ENCODE measurements at regions not wholly inside any gene's neighbourhood (a gene's known extent, or its start where the extent isn't known, plus 50 kb on each side); places are given as distances from the start of the nearest gene placed in this dataset.

DNA sequence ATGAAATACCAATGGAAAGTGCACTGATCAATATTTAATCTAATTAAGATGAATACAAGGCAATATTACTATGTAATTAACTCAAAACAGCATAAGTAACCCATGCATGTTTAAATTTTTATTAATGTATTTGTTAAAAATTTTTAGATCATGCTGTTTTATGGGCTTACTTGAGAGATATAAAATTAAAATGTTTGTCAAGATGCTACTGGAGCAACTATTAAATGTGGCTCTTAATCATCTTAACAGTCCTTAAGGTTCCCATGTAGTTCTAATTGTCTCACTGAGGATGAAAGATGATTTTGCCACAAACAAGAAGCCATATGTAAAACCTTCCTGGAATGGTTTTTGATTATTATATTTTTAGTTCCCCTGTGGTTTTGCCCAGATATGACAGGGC is 897.1 kb downstream of the KCNMA1 start:
- Histone ChIP-seq H3K4me3 (no peak overlapping the region), H3K9me3 (no peaks in the 10 kb centered on the region), H3K27me3 (no peaks in the 10 kb centered on the region), H3K36me3 (no peaks in the 10 kb centered on the region)
- DNase-seq: no peak

DNA sequence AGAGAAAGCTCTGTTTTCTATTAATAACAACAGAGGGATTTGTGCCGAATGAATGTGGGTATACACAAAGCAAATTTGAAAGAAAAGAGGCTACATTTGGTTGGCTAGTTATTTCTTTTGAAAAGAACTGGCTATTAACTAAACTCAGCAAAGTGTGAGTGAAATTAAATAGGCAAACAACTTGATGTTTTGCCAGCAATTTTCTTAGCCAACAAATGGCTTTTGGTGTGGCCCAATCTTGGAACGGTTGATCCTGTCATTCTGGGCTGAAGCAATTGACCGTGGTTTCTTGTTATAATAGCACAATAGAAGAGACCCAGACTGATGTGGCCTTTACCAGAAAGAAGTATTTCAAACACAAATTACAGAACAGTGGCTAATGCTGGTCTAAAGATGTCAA is 898.6 kb downstream of the KCNMA1 start:
- H3K36me3 ChIP-seq: no peaks in the 10 kb centered on the region
- H3K27me3 ChIP-seq: no peaks in the 10 kb centered on the region
- no peak for DNase-seq
- H3K4me3 ChIP-seq: no peak overlapping the region
- H3K9me3 ChIP-seq: no peaks in the 10 kb centered on the region

DNA sequence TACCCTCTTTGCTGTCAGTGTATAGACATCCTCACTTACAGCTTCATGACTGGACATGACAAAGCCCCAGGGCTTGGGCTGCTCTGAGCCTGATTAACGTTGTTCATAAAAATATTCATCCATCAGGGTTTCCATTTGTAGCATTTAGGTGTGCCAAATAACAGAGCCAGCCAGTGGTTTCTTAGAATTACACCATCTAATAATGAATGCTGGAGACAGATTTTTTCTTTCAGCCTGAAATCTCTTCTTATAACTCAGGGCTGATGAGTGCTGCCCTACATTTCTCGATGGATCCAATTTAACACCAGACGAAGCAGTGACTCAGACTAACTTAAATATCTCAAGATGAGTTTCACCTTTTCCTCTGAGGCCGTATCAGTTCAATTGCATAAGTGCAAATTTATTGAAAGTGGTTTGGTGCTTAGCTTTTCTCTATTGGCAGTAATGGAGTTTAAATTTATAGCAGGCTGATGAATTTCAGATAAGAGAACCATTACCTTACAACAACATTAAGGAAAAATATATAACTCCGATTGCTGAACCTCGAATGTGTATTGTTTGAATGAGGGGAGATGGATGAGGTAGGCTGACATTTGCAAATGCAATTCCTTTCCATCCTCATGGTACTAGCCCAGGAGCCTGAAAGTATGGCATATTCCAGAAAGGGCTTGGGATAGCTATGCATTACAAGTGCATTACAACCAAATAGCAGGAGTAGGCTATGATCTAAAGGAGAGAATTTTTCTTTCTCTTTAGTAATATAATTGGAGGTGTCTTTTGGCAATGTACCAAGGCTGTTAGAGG is 900.6 kb downstream of the KCNMA1 start:
- no peak for DNase-seq
- Histone ChIP-seq H3K9me3 (no peaks in the 10 kb centered on the region; the same call in 1 of the 2 replicates), H3K27me3 (no peaks in the 10 kb centered on the region), H3K4me3 (no peak overlapping the region), H3K36me3 (no peaks in the 10 kb centered on the region)

DNA sequence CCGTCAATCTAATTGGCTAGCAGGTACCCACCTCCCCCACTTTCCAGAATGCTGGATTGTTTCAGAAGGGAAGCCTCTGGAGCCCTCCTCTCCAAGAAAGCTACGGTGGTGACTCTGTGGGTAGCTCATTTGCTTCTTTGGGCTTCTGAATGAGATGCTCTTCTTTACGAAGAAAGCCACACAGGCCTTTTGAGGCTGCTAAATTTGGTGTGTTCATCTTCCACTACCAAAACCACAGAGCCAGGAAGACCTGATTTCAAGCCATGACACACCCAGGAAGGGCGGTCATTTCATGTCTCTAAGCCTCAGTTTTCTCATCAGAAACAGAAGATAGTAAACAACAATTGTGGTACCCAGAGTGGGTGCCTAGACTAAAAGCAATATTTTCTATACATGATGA is 901.2 kb downstream of the KCNMA1 start:
- H3K9me3 ChIP-seq: no peaks in the 10 kb centered on the region; the same call in 1 of the 2 replicates
- DNase-seq: no peak
- H3K27me3 ChIP-seq: no peaks in the 10 kb centered on the region
- H3K36me3 ChIP-seq: no peaks in the 10 kb centered on the region
- no peak overlapping the region for H3K4me3 ChIP-seq

DNA sequence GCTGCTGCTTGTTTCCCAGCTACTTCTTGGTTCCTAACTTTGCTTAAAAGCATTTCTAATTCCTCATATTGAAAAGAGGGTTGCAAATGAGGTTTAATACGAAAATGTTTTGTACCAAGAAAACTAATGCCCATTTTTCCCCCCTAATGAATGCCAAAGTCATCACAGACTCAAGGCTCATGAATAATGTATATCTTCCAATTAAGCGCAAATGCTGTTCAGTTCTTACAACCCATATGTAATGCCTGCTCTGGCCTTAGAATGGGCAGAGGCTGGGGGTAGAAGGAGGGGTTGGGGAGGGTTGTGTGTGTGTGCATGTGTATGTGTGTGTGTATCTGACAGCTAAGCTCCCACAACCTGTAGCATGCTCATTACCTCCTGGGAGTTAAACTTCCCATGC is 901.7 kb downstream of the KCNMA1 start:
- no peak overlapping the region for H3K4me3 ChIP-seq
- H3K9me3 ChIP-seq: no peaks in the 10 kb centered on the region; the same call in 1 of the 2 replicates
- H3K36me3 ChIP-seq: no peaks in the 10 kb centered on the region
- no peak for DNase-seq
- H3K27me3 ChIP-seq: no peaks in the 10 kb centered on the region

DNA sequence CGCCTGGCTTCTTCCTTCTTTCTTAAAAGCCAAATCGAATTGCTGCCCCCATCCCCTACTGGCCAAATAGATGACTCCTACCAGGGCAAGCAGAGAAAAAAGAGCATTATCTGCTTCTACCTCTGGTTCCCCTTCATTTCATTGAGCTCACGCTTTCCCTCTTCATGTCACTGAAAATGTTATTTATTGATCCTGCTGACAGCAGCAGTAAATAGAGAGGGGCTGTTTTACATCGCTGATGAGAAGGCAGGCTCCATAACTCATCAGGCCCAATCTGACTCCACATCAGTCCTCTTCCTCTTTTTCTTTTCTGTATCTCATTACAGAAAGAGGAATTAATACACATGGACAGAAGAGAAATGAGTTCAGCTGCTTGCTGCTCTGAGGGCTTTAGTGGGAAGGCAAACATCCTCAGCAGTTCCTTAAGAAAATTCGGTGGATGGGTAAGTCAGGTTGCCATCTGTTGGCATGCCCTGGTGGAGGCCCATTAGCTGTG is 904.1 kb downstream of the KCNMA1 start:
- no peaks in the 10 kb centered on the region for H3K27me3 ChIP-seq
- no peak for DNase-seq
- H3K4me3 ChIP-seq: no peak overlapping the region
- peaks cover 2% of the 10 kb centered on the region; the same call in 1 of the 2 replicates for H3K9me3 ChIP-seq
- H3K36me3 ChIP-seq: no peaks in the 10 kb centered on the region

DNA sequence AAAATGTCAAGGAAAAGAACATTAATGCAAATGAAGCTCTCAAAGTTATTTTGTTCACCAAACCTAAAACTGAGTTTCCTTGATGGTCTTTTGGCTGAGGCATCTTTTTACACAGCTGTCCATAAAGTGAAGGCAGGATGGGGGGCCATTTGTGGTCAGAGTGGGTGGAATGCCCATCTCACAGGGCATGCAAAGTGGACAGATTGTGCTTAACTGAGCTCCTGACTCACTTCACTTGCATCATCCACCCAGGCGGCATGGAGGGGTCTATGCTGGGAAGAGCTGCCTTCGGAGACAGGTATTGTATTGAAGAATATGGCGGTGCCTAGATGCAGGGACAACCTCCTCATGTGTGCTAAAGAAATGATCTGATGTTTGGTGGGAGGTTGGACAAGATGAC is 905.3 kb downstream of the KCNMA1 start:
- H3K9me3 ChIP-seq: peaks cover 2% of the 10 kb centered on the region; the same call in 1 of the 2 replicates
- H3K27me3 ChIP-seq: no peaks in the 10 kb centered on the region
- DNase-seq: no peak
- H3K36me3 ChIP-seq: no peaks in the 10 kb centered on the region
- H3K4me3 ChIP-seq: no peak overlapping the region

DNA sequence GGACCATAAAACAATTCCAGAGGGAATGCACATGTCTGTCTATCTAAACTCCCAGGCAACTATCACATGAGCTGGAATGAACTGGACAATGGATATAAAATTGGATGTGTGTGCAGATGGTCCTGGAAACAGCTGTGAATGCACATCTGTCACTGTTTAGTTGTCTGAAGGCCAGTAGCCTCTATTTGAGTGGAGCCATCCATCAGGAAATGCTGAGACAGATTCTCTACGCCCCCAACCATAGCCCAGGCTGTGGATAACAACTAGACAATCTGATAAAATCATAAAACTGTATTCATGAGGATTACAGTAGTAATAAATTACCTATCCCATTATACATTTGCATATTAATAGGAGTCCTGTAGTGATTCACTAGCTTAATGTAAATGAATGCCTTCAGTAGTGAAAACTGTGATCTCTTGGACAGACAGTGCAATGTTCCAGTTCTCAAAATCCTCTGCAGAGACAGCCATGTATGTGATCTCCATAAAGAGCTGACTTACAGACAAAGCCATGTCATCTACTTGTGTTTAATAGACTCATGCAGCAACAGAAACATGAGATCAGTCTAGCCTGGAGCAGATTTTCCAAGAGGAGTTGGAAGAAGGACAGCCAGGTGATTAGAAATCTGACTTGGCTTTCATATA is 907.6 kb downstream of the KCNMA1 start:
- Histone ChIP-seq H3K9me3 (peaks cover 2% of the 10 kb centered on the region; the same call in 1 of the 2 replicates), H3K4me3 (no peak overlapping the region), H3K27me3 (no peaks in the 10 kb centered on the region), H3K36me3 (no peaks in the 10 kb centered on the region)
- DNase-seq: no peak

DNA sequence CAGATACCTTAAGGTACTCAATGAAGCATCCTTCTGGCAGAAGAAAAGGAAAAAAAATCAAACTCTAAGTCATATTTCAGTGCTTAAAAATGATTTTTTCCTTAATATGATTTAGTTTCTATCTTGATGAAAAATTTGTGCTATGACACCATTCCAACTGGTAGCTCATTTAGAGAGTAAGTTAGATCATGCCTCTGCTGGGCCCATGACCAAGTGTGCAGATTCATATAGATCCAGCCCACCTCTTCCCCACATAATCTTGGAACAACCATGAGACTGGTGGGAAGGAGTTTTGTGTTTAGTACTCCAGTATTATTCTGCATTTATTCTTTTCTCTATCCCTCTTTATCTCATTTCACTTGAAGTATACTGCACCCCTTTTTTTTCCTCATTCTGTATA is 908.3 kb downstream of the KCNMA1 start:
- Histone ChIP-seq H3K27me3 (no peaks in the 10 kb centered on the region), H3K9me3 (peaks cover 2% of the 10 kb centered on the region; the same call in 1 of the 2 replicates), H3K4me3 (no peak overlapping the region), H3K36me3 (no peaks in the 10 kb centered on the region)
- no peak for DNase-seq

DNA sequence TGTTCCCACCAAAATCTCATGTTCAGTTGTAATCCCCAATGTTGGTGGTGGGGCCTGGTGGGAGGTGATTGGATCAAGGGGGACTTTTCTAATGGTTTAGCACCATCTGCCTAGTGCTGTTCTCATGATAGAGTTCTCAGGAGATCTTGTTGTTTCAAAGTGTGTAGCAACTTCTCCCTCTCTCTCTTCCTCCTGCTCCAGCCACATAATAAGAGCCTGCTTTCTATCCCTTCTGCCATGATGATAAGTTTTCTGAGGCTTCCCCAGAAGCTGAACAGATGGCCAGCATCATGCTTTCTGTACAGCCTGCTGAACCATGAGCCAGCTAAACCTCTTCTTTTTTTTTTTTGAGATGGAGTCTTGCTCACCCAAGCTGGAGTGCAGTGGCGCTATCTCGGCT is 910.6 kb downstream of the KCNMA1 start:
- DNase-seq: no peak
- Histone ChIP-seq H3K36me3 (no peaks in the 10 kb centered on the region), H3K4me3 (no peak overlapping the region), H3K27me3 (no peaks in the 10 kb centered on the region), H3K9me3 (peaks cover 2% of the 10 kb centered on the region; the same call in 1 of the 2 replicates)

DNA sequence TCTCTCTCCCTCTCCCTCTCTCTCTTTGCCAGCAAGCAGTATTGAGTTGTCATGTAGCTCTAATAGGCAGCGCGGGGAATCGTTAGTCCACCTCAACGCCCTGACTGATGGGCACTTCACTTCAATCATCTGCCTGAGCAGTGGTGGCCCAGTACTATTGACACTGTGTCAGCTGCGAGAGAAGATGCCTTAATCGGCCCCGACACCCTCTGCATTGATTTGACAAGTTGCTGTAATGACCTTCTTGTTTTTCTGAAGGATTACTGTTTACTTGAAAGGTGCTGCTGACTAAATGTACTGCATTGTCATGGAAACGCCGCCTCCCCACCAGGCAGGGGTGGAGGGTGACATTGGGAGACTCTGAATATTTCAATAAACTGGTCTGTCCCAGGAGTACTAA is 913.8 kb downstream of the KCNMA1 start:
- DNase-seq: no peak
- Histone ChIP-seq H3K36me3 (no peaks in the 10 kb centered on the region), H3K4me3 (no peak overlapping the region)

DNA sequence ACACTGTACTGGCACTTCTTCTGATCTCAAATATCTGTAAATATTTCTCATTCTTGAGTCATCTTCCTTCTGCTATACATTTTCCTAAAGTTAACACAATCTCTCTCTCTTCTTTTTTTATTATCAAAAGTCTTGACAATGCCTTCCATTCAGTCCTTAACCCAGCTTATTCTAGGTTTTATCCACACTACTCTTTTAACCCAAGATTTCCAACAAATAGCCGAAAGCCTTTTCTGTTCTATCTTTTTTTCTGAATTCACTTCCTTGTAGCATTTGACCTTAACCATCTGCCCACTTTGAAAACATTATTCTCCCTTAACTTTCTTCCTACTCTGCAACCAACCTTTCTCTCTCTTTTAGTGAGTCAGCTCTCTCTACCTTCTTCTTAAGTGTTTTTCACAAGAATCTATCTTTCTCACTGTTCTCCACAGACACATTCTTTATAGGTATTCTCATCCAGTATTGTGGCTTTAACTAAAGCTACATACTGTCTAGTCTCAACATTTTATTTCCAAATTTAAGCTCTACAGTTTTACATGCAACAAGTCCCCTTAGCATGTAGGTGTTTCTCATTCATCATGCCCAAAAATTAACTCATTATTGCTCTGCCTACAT is 915.6 kb downstream of the KCNMA1 start:
- H3K4me3 ChIP-seq: no peak overlapping the region
- no peak for DNase-seq
- H3K27me3 ChIP-seq: no peaks in the 10 kb centered on the region
- H3K36me3 ChIP-seq: no peaks in the 10 kb centered on the region
- no peaks in the 10 kb centered on the region for H3K9me3 ChIP-seq

More for the DNA sequence above, 913.8 kb downstream of the KCNMA1 start:
- H3K9me3 ChIP-seq: 0 out of 2 replicates have a peak, but pooled peaks cover under 1% of the 10 kb centered on the region
- H3K27me3 ChIP-seq: no peaks in the 10 kb centered on the region

DNA sequence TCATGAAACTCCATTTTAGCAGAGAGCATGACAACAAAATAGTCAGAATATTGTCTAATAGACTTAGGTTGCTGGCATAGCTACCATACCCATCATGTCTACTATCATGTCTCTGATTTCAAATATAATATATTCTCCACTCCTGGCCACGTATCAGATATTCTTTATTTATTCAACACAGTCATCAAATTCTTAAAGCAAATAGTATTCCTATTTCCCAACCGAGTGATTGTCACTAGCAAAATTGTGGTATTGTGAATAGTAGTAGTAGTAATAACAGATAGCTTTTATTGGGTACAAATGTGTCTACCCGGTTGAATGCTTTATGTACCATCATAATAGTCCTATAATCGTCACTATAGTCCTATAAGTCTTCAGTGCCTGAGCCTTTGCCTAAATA is 918.6 kb downstream of the KCNMA1 start:
- H3K9me3 ChIP-seq: peaks cover 6% of the 10 kb centered on the region; the same call in 1 of the 2 replicates

DNA sequence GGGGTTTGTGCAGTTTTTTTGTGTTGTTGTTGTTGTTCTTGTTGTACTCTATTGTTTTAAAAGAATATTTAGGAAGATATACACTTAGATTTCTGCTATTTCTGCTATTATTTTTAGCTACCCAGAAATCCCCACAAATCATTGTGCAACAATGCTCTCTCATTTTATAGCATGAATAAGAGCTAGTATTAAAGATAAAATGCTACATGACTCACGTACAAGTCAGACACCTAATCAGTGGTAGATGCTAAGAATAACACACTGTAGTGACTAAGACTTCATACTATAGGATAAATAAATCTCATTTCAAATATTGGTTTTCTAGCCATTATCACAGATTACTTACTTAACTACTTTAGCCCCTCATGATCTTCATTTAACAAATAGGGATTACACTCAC is 920.5 kb downstream of the KCNMA1 start:
- peaks cover 17% of the 10 kb centered on the region for H3K9me3 ChIP-seq
- DNase-seq: no peak
- no peak overlapping the region for H3K4me3 ChIP-seq
- H3K36me3 ChIP-seq: peaks cover 4% of the 10 kb centered on the region
- H3K27me3 ChIP-seq: no peaks in the 10 kb centered on the region

More for the DNA sequence above, 918.6 kb downstream of the KCNMA1 start:
- DNase-seq: no peak
- Histone ChIP-seq H3K4me3 (no peak overlapping the region), H3K36me3 (peaks cover 4% of the 10 kb centered on the region), H3K27me3 (no peaks in the 10 kb centered on the region)

DNA sequence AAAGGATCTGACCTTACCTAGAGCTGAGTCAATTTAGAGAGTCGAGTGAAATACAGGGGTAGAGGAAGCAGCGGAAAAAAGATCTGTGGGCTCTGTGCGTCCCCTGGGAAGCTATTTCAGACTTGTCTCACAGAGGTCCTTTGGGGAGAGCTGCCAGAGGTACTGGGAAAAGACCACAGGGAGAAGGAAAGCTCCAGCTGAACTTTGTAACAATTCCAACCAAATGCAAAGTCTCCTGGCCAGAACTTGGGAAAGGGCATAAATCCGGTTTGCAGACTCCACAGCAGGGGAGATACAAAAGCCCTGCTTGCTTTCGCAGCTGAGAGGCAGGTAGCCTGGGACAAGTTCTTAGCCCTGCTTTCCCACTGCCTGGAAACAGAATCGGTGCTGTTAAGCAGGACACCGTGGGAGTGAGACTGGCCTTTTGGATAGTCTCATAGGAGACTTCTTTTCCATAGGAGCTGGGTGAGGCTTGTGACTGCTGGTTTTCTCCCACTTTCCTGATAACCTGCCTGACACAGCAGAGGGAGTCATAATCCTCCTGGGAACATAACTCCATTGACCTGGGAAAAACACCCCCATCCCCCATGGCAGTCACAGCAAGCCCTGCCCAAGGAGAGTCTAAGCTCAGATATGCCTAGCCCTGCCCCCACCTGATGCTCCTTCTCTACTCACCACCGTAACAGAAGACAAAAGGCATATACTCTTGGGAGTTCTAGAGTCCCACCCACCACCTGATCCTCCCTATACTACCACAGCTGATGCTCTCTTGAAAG is 926.2 kb downstream of the KCNMA1 start:
- no peak for DNase-seq
- peaks cover 21% of the 10 kb centered on the region for H3K9me3 ChIP-seq
- peaks cover 4% of the 10 kb centered on the region for H3K36me3 ChIP-seq
- no peak overlapping the region for H3K4me3 ChIP-seq
- H3K27me3 ChIP-seq: no peaks in the 10 kb centered on the region

DNA sequence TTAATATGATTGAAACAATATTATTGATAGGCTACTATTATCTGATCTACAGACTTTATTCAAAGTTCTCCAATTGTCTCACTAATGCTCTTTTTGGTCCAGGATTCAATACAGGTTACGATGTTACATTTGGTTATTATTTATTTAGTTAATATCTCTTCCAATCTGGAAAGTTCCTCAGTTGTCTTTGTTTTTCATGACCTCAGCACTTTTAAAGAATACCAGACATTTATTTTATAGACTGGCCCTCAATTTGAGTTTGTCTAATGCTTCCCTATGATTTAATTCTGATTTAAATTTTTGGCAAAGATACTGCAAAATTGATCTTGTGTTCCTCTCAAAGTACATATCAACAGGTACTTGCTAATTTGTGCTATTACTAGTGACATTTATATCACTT is 937.4 kb downstream of the KCNMA1 start:
- DNase-seq: no peak
- H3K27me3 ChIP-seq: no peaks in the 10 kb centered on the region
- no peaks in the 10 kb centered on the region for H3K36me3 ChIP-seq
- peaks cover 10% of the 10 kb centered on the region for H3K9me3 ChIP-seq
- no peak overlapping the region for H3K4me3 ChIP-seq

DNA sequence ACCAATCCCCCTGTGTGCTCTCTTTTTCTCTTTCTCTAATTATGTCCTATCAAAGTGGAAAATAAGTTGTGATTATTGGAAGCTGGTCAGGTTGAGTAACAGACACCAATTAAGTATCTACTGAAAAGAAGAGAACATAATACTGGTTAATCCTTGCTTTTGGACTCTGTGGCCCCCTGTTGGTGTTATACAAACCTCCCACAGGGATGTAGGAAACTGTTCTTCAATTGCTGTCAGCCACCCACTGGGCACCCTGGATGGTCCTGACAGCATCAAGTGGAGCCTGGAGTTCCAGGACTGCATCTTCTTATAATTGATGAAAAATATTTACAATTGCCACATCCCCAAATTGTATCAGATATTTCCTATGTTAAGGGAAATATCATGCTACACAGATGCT is 939.7 kb downstream of the KCNMA1 start:
- Histone ChIP-seq H3K36me3 (no peaks in the 10 kb centered on the region), H3K4me3 (no peak overlapping the region), H3K27me3 (no peaks in the 10 kb centered on the region), H3K9me3 (peaks cover 15% of the 10 kb centered on the region)
- DNase-seq: no peak
